Activated CD4-positive, alpha-beta T cell treated with anti-CD3 and anti-CD28 coated beads for 36 hours (primary cell): ENCODE measurements at regions not wholly inside any gene's neighbourhood (a gene's known extent, or its start where the extent isn't known, plus 50 kb on each side); places are given as distances from the start of the nearest gene placed in this dataset.

ENCODE experiments used
- ATAC-seq: fragments of 200-7000 bp; cut with Tn5 transposase; one replicate; pipeline ENCODE4 v1.10.0; 2021; ENCODE audit warnings: mild to moderate bottlenecking, moderate library complexity
- CTCF ChIA-PET: fragments of 350-600 bp; sonication (Branson Sonifier 250); formaldehyde crosslinking; loops from one replicate; lab custom pipeline; 2021; ENCODE audit warnings: antibody characterized with exemption; lab: Charles Lee
- POLR2A ChIA-PET: fragments of 350-600 bp; sonication (Branson Sonifier 250); formaldehyde crosslinking; loops from one replicate; lab custom pipeline; 2021; ENCODE audit warnings: antibody characterized with exemption, inconsistent platforms; lab: Charles Lee
- DNase-seq: peaks from one replicate; pipeline ENCODE4 v3.0.0-alpha.2; 2020
- H3K27ac Mint-ChIP-seq: one replicate; pipeline ENCODE4 v1.8.0; 2021; ENCODE audit warnings: mixed read lengths
- H3K27me3 Mint-ChIP-seq: one replicate; pipeline ENCODE4 v1.8.0; 2021; ENCODE audit warnings: mixed read lengths
- H3K36me3 Mint-ChIP-seq: one replicate; pipeline ENCODE4 v1.8.0; 2021; ENCODE audit warnings: low read depth, mixed read lengths
- H3K4me1 Mint-ChIP-seq: one replicate; pipeline ENCODE4 v1.8.0; 2021; ENCODE audit warnings: mixed read lengths
- H3K4me3 Mint-ChIP-seq: one replicate; pipeline ENCODE4 v1.8.0; 2021; ENCODE audit warnings: mild to moderate bottlenecking, moderate library complexity, mixed read lengths
- H3K9me3 Mint-ChIP-seq: one replicate; pipeline ENCODE4 v1.8.0; 2021; ENCODE audit warnings: low read depth, mixed read lengths
- intact Hi-C, 2 experiments: fragments of 100-400 bp; cut with DNase I in 1 of 2; cut with micrococcal nuclease in 1 of 2; formaldehyde crosslinking; loops; one replicate each; pipeline versions ENCODE4 v1.14.2 to v1.15.1; 2022 to 2024; cut with DNase I, micrococcal nuclease

DNA sequence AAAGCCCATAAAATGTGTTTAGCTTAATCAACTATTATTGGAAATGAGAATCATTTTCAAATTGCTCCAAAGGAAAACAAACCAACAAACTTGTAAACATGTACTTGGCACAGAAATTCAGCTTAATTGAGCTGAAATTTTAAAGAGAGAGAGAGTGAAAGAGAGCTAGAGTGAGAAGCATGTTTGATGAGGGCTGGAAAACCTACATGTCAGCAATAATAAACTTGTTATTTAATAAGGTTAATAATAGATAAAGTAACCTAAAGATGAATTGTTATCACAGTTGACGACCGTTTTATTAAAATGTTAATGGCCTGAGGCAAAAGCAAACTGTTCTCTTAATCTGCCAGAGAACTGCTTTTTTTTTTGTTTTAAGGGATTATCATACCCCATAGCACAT is 496.1 kb downstream of the RNF144B start:
- peaks cover 9% of the 10 kb centered on the region for H3K9me3 Mint-ChIP-seq
- ChIA-PET POLR2A (no interaction called here), CTCF (no interaction called here)
- H3K36me3 Mint-ChIP-seq: no peaks in the 10 kb centered on the region
- no peak overlapping the region for H3K27ac Mint-ChIP-seq
- intact Hi-C loops: no loop called here
- H3K27me3 Mint-ChIP-seq: no peaks in the 10 kb centered on the region
- no peak for DNase-seq
- ATAC-seq: no peak
- no peaks in the 10 kb centered on the region for H3K4me1 Mint-ChIP-seq
- no peak overlapping the region for H3K4me3 Mint-ChIP-seq

DNA sequence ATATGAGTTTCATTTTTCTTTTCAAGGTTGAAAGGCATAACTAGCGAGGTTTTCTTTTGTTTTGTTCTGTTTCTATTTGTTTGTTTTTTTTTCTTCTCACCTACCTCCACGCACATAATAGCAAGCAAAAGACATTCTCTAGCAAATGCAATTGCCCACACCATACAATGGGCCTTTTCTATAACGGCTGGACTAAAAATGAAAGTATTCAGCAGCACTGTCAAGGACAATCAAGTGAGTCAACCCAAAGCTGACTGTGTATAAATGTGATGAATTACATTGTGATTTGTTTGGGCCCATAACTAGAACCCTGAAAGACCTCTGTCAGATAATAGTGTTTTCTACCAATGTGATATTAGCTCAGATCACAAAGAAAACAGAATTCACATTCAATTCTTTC is 496.7 kb downstream of the RNF144B start:
- no peak for ATAC-seq
- ChIA-PET CTCF (no interaction called here), POLR2A (no interaction called here)
- Mint-ChIP-seq H3K36me3 (no peaks in the 10 kb centered on the region), H3K27ac (no peak overlapping the region), H3K4me1 (no peaks in the 10 kb centered on the region), H3K4me3 (no peak overlapping the region), H3K27me3 (no peaks in the 10 kb centered on the region), H3K9me3 (peaks cover 9% of the 10 kb centered on the region)
- DNase-seq: no peak
- intact Hi-C loops: no loop called here

DNA sequence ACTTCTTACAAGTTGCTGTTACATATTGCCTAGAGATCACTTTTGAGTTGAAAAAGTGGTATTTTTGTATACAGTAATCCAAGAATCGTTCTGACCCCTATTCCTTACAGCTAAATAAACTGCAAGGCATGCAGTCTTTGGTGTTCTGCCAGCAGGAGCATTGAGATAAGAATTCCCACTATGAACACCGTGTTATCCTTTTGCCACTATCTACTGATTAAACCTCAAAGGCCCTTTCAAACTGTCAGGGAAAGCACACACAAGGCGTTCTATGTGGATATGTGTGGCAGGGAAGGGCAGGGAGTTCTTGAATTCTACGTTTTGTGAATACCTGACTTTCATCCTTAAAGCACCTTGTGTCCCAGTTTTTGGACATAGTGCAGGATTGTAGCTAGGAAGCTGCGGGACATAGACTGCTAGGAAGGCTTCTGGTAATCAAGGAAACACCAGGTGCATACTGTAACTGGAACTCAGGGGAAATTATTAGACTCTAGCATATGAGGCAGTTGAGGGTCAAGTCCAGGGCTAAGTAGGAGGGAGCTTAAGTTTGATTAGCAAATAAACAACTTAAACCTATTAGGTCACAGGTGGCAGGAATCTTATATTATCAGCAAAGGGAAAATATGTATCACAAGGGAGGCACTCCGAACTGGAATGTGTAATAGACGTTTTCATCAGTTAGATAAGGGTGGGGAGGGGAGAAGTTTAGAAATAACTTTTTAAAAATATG is 506.6 kb downstream of the RNF144B start:
- H3K27me3 Mint-ChIP-seq: no peaks in the 10 kb centered on the region
- no peaks in the 10 kb centered on the region for H3K36me3 Mint-ChIP-seq
- POLR2A ChIA-PET: no interaction called here
- intact Hi-C loops: no loop called here
- no peak overlapping the region for H3K4me3 Mint-ChIP-seq
- no peaks in the 10 kb centered on the region for H3K4me1 Mint-ChIP-seq
- H3K27ac Mint-ChIP-seq: no peak overlapping the region
- DNase-seq (no peak), ATAC-seq (no peak)
- H3K9me3 Mint-ChIP-seq: peaks cover 2% of the 10 kb centered on the region
- CTCF ChIA-PET: interaction anchor here (0.7 kb wide), 1 partner anchor 1162 kb away, joined by 3 read pairs; no protein-coding TSS in a partner anchor

DNA sequence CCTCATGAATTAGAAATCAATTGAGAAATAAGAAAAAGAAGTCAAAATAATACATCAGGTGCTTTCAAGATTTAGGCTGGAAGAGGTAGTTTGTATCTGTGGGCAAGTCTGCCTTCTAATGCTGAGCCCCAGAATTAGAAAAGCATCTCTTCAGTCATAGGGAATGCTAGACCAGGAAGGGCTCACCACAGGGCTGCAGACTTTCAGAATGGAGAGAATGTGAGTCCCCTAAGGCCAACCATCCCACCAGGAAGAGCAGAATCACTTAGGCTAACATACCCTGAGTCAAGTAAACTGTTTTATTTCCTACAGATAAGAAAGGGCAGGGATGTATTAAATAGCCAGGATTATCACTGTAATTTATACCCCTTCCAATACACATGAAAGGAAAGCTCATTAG is 510.2 kb downstream of the RNF144B start:
- intact Hi-C loops: no loop called here
- Mint-ChIP-seq H3K4me3 (no peak overlapping the region), H3K36me3 (no peaks in the 10 kb centered on the region), H3K9me3 (peaks cover 2% of the 10 kb centered on the region), H3K27me3 (no peaks in the 10 kb centered on the region), H3K27ac (no peak overlapping the region), H3K4me1 (no peaks in the 10 kb centered on the region)
- ATAC-seq: no peak
- ChIA-PET POLR2A (no interaction called here), CTCF (no interaction called here)
- DNase-seq: no peak

- CTCF ChIA-PET: no interaction called here
- Mint-ChIP-seq H3K9me3 (no peaks in the 10 kb centered on the region), H3K36me3 (no peaks in the 10 kb centered on the region), H3K27ac (no peak overlapping the region), H3K4me1 (no peaks in the 10 kb centered on the region), H3K4me3 (no peak overlapping the region), H3K27me3 (no peaks in the 10 kb centered on the region)
- intact Hi-C loops: no loop called here
- ATAC-seq: no peak
- POLR2A ChIA-PET: no interaction called here
- DNase-seq: no peak
Measured at GRCh38 chr6:18904681-18905080, 517.5 kb downstream of the RNF144B start.

DNA sequence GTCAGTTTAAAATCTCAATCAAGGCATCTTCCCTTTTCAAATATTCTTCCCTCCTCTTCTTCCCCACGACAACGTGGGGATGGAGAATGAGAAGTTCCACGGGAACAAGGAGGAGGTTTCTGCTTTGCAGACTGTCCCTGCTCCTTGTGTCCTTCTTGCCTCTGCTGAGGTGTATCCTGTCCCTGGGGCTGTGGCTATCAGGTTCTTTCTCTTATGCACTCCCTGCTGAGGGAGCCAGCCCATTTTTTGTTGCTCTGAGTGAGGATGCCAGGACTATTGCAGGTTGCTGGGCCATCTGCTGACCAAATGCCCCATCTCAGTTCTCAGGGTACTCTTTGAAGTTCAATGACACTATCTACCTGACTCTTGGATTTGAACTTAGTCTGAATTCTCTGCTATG is 533.6 kb downstream of the RNF144B start:
- Mint-ChIP-seq H3K27me3 (no peaks in the 10 kb centered on the region), H3K36me3 (no peaks in the 10 kb centered on the region), H3K4me3 (no peak overlapping the region), H3K27ac (no peak overlapping the region), H3K9me3 (peaks cover 3% of the 10 kb centered on the region), H3K4me1 (no peaks in the 10 kb centered on the region)
- intact Hi-C loops: no loop called here
- DNase-seq (no peak), ATAC-seq (no peak)
- ChIA-PET CTCF (no interaction called here), POLR2A (no interaction called here)

DNA sequence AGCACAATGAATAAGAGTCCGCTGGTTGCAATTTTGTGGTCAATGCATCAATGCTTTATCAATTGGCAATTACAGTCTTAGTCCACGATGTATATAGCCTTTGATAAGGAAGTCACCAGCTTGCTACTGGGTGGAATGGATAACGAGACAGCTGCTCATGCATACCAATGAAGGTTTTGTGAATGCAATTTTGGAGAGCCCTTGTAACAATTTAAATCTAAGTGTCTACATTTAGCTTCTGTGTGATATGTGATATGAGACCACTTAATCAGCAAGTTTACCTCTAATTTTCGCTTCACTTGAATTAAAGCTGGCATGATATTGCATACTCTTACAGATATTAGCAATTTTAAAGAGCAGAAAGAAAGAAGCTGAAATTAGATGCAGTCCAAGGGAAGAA is 543.9 kb downstream of the RNF144B start:
- DNase-seq (no peak), ATAC-seq (no peak)
- no peaks in the 10 kb centered on the region for H3K4me1 Mint-ChIP-seq
- no peaks in the 10 kb centered on the region for H3K9me3 Mint-ChIP-seq
- ChIA-PET CTCF (no interaction called here), POLR2A (no interaction called here)
- no peaks in the 10 kb centered on the region for H3K27me3 Mint-ChIP-seq
- H3K27ac Mint-ChIP-seq: no peak overlapping the region
- no peak overlapping the region for H3K4me3 Mint-ChIP-seq
- intact Hi-C loops: no loop called here
- no peaks in the 10 kb centered on the region for H3K36me3 Mint-ChIP-seq

DNA sequence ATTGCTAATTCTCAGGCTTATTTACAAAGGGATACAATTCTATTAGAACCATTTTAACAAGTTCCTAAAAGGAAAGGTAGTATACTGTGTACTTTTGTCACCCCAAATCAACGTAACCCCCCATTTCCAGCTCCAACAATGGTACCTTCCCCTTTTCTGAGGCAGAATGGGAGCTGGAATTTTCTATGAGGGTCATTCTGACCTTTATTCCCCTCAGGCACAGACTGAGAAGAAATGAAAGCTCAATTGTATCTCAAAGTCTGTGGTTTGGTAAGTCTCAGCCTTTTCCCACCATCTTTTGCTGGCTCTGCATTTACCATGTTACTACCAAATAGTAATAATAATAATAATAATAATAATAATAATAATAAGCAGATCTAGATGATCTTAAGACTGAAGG is 571.0 kb downstream of the RNF144B start:
- DNase-seq (no peak), ATAC-seq (no peak)
- ChIA-PET CTCF (no interaction called here), POLR2A (no interaction called here)
- no peak overlapping the region for H3K4me3 Mint-ChIP-seq
- no peaks in the 10 kb centered on the region for H3K27me3 Mint-ChIP-seq
- intact Hi-C loops: no loop called here
- no peaks in the 10 kb centered on the region for H3K36me3 Mint-ChIP-seq
- no peak overlapping the region for H3K27ac Mint-ChIP-seq
- no peaks in the 10 kb centered on the region for H3K4me1 Mint-ChIP-seq
- no peaks in the 10 kb centered on the region for H3K9me3 Mint-ChIP-seq

- no peak for DNase-seq
- H3K27me3 Mint-ChIP-seq: no peaks in the 10 kb centered on the region
- CTCF ChIA-PET: no interaction called here
- H3K36me3 Mint-ChIP-seq: no peaks in the 10 kb centered on the region
- no peaks in the 10 kb centered on the region for H3K9me3 Mint-ChIP-seq
- H3K27ac Mint-ChIP-seq: no peak overlapping the region
- intact Hi-C loops: no loop called here
- no peak for ATAC-seq
- no peaks in the 10 kb centered on the region for H3K4me1 Mint-ChIP-seq
- POLR2A ChIA-PET: no interaction called here
- H3K4me3 Mint-ChIP-seq: no peak overlapping the region
Measured at GRCh38 chr6:18961566-18961965, 574.4 kb downstream of the RNF144B start.

GRCh38 chr6:18962361-18962905 is 575.3 kb downstream of the RNF144B start:
- Mint-ChIP-seq H3K27ac (no peak overlapping the region), H3K27me3 (no peaks in the 10 kb centered on the region), H3K4me3 (no peak overlapping the region), H3K36me3 (no peaks in the 10 kb centered on the region), H3K4me1 (no peaks in the 10 kb centered on the region), H3K9me3 (no peaks in the 10 kb centered on the region)
- DNase-seq: no peak
- intact Hi-C loops: no loop called here
- ATAC-seq: no peak
- ChIA-PET POLR2A (no interaction called here), CTCF (no interaction called here)

- POLR2A ChIA-PET: no interaction called here
- no peaks in the 10 kb centered on the region for H3K27me3 Mint-ChIP-seq
Measured at GRCh38 chr6:18963439-18963838, 576.3 kb downstream of the RNF144B start.

DNA sequence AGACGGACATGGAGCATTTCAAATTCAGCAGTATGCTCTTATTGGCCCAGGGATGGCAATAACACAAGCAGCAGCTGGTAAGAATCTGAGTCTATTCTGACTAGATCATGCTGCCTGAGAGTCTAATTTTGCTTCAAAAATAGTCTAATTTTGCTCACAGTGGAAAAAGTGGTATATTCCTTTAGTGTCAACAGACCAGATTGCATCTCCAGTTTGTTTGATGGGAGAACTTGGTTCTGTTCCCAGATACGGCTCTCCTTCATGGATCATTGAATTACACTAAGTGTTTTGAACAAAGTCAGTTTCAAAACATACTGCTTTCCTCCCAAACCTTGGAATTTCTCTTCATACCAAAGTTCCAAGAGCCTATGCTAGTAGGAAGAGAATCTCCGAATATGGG is 586.1 kb downstream of the RNF144B start:
- ATAC-seq: no peak
- Mint-ChIP-seq H3K27ac (no peak overlapping the region), H3K4me3 (no peak overlapping the region), H3K9me3 (no peaks in the 10 kb centered on the region), H3K27me3 (peaks cover 2% of the 10 kb centered on the region), H3K36me3 (no peaks in the 10 kb centered on the region), H3K4me1 (no peaks in the 10 kb centered on the region)
- POLR2A ChIA-PET: no interaction called here
- intact Hi-C loops: no loop called here
- CTCF ChIA-PET: interaction anchor here (1.0 to 1.2 kb wide), 2 partner anchors 17 to 378 kb away, joined by 3 read pairs; no protein-coding TSS in a partner anchor
- no peak for DNase-seq

More at GRCh38 chr6:18963439-18963838, 576.3 kb downstream of the RNF144B start:
- intact Hi-C loops: no loop called here
- CTCF ChIA-PET: no interaction called here
- no peak overlapping the region for H3K27ac Mint-ChIP-seq
- no peak overlapping the region for H3K4me3 Mint-ChIP-seq
- H3K36me3 Mint-ChIP-seq: no peaks in the 10 kb centered on the region
- ATAC-seq (no peak), DNase-seq (no peak)
- H3K4me1 Mint-ChIP-seq: no peaks in the 10 kb centered on the region
- H3K9me3 Mint-ChIP-seq: peaks cover 2% of the 10 kb centered on the region
